ENCODE measurements at regions not wholly inside any gene's neighbourhood (a gene's known extent, or its start where the extent isn't known, plus 50 kb on each side); places are given as distances from the start of the nearest gene placed in this dataset.

DNA sequence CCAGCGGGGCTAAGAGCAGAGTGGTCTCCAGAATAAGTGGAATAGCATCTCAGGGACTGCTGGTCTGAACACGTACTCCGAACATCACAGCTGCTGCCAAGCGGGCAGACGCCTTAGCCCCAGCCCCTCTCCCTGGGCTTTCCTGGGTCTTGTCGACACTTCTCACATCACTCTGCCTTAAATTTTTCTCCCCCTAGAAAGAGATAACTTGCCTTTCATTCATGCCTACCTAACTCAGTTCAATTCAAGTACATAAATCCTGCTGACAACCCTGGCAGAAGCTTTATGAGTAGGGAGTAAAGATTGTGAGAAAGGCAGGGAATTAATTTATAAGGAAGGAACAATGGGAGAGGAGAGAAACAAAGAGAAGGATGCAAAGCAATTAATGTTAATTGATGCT, 202.9 kb upstream of the TNP1 start:
- peaks cover 1 to 8% (median 2%) of the 10 kb centered on the region in 3 donors for H3K27me3 Mint-ChIP-seq (ENCODE audit: low read depth in 3 of 3)

GRCh38 chr2:217061916-217062505, 202.1 kb upstream of the TNP1 start:
- H3K27ac Mint-ChIP-seq, result no peak overlapping the region
- H3K27me3 Mint-ChIP-seq (ENCODE audit: low read depth in 3 of 3), result peaks cover 1 to 8% (median 4%) of the 10 kb centered on the region in 3 donors
- peaks cover 0 to 4% (median 0%) of the 10 kb centered on the region in 6 donors for H3K9me3 Mint-ChIP-seq
- no peaks in the 10 kb centered on the region for H3K4me1 Mint-ChIP-seq
- no peak overlapping the region for H3K4me3 Mint-ChIP-seq
- H3K36me3 Mint-ChIP-seq, result no peaks in the 10 kb centered on the region
- DNase-seq, result no peak

More for the DNA sequence above, 202.9 kb upstream of the TNP1 start:
- Mint-ChIP-seq H3K9me3 (peaks cover 0 to 2% (median 0%) of the 10 kb centered on the region in 6 donors), H3K4me1 (no peaks in the 10 kb centered on the region), H3K36me3 (no peaks in the 10 kb centered on the region), H3K27ac (no peak overlapping the region), H3K4me3 (no peak overlapping the region)
- DNase-seq, result no peak

GRCh38 chr2:217060951-217061547, 201.2 kb upstream of the TNP1 start:
- Mint-ChIP-seq H3K36me3 (no peaks in the 10 kb centered on the region), H3K4me1 (no peaks in the 10 kb centered on the region), H3K27me3 (ENCODE audit: low read depth in 3 of 3) (peaks cover 1 to 6% (median 4%) of the 10 kb centered on the region in 3 donors), H3K9me3 (peaks cover 0 to 4% (median 0%) of the 10 kb centered on the region in 6 donors), H3K27ac (no peak overlapping the region), H3K4me3 (no peak overlapping the region)
- no peak for DNase-seq

DNA sequence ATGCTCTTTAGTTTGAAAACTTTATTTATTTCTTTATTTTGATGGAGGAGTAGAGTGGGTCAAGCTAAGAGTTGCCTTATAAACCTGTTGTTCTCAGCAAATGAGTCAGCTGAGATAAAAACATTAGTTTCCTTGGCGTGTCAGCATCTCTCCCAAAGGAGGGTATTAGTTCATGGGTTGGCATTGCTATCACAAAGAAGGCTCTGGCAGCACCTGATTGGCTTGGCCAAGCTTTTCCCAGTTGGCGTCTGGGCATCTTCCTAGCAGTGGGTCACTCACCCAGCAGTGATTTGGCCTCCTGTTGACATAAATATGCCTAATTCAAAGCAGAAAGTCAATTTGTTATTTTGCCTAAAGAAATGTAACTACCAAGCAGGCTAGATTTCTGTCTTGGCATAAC, 200.7 kb upstream of the TNP1 start:
- peaks cover 3 to 7% (median 3%) of the 10 kb centered on the region in 3 donors for H3K27me3 Mint-ChIP-seq (ENCODE audit: low read depth in 3 of 3)
- H3K36me3 Mint-ChIP-seq, result no peaks in the 10 kb centered on the region
- H3K9me3 Mint-ChIP-seq, result peaks cover 0 to 4% (median 0%) of the 10 kb centered on the region in 6 donors
- H3K4me3 Mint-ChIP-seq, result no peak overlapping the region
- H3K4me1 Mint-ChIP-seq, result no peaks in the 10 kb centered on the region
- DNase-seq, result no peak
- no peak overlapping the region for H3K27ac Mint-ChIP-seq

DNA sequence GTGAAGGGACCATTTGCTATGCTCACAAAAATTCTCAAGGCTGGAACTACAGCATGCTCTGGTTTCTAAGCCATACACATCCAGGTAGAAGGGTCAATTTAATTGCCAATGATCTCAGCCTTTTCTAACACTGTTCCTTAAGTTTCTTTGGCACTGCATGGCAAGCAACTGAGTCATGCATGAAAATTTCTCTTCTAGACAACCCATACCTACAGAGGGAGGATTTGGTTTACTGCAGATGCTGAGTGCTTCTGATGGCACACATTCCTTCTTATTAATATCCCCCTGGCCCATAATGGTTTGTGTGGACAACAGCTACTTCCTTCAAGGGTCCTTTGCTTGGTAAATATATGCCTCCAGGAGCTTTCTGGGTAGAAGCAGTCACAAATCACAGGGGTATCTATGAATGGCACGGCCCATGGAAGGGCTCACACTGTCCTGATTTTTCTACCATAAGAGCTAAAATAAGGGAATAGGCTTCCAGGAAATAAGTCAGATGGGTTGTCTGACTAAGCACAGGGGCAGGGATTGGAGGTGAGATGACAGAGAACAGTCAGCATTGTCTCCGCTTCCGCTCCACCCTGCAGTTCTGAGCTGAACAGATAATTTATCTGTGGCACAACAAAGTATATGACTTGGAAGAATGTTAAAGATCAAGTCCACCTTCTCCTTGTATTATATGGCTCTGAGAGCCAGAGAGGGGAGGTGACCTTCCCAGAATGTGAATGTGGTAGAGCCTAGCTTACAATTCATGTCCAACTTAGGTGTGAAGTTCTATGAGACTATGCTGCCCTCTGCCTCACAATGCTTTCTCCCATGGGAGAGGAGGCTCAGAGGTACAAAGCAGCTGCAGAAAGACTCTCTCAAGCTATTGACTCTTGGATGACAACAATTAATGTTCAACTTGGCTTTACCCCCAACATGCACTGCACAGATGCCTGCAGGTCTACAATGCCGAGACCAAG, 199.2 kb upstream of the TNP1 start:
- no peak for DNase-seq
- Mint-ChIP-seq H3K27me3 (ENCODE audit: low read depth in 3 of 3) (peaks cover 0 to 7% (median 3%) of the 10 kb centered on the region in 3 donors), H3K36me3 (no peaks in the 10 kb centered on the region), H3K4me3 (no peak overlapping the region), H3K9me3 (peaks cover 0 to 4% (median 0%) of the 10 kb centered on the region in 6 donors), H3K4me1 (no peaks in the 10 kb centered on the region), H3K27ac (no peak overlapping the region)

- Mint-ChIP-seq H3K4me1 (no peaks in the 10 kb centered on the region), H3K36me3 (no peaks in the 10 kb centered on the region), H3K27ac (no peak overlapping the region), H3K9me3 (peaks cover 0 to 4% (median 0%) of the 10 kb centered on the region in 6 donors), H3K27me3 (ENCODE audit: low read depth in 3 of 3) (peaks cover 2 to 7% (median 3%) of the 10 kb centered on the region in 3 donors), H3K4me3 (no peak overlapping the region)
- DNase-seq, result no peak
Measured at GRCh38 chr2:217057773-217058172, 197.9 kb upstream of the TNP1 start.

GRCh38 chr2:217055624-217056023, 195.8 kb upstream of the TNP1 start:
- no peaks in the 10 kb centered on the region for H3K4me1 Mint-ChIP-seq
- peaks cover 2 to 9% (median 5%) of the 10 kb centered on the region in 3 donors for H3K27me3 Mint-ChIP-seq (ENCODE audit: low read depth in 3 of 3)
- DNase-seq, result no peak
- H3K27ac Mint-ChIP-seq, result no peak overlapping the region
- no peak overlapping the region for H3K4me3 Mint-ChIP-seq
- H3K9me3 Mint-ChIP-seq, result peaks cover 0 to 4% (median 0%) of the 10 kb centered on the region in 6 donors
- H3K36me3 Mint-ChIP-seq, result no peaks in the 10 kb centered on the region

DNA sequence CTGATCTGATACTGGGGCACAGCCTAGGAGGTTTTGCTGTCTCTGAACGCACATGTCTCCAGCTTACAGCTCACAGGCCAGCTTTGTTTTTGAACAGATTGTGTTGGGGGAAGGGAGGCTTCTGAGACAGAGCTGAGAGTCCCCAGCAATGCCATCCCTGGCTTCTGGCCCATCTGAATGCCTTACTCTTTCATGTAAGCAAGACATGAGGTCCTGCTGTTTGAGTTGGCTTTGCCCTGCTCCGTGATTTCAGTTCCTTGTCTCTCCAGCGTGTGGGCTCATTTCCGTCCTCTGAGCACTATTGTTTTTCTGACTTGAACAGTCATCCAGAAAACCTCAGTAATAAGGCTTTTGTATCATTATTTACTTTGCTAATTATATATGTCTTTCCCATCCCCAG, 194.9 kb upstream of the TNP1 start:
- Mint-ChIP-seq H3K4me1 (no peaks in the 10 kb centered on the region), H3K36me3 (no peaks in the 10 kb centered on the region), H3K9me3 (peaks cover 0 to 3% (median 0%) of the 10 kb centered on the region in 6 donors), H3K27me3 (ENCODE audit: low read depth in 3 of 3) (peaks cover 2 to 10% (median 5%) of the 10 kb centered on the region in 3 donors), H3K27ac (no peak overlapping the region), H3K4me3 (no peak overlapping the region)
- no peak for DNase-seq

GRCh38 chr2:217052856-217053577, 193.2 kb upstream of the TNP1 start:
- Mint-ChIP-seq H3K4me3 (no peak overlapping the region), H3K4me1 (no peaks in the 10 kb centered on the region), H3K36me3 (no peaks in the 10 kb centered on the region), H3K27ac (no peak overlapping the region), H3K27me3 (ENCODE audit: low read depth in 3 of 3) (peaks cover 2 to 10% (median 5%) of the 10 kb centered on the region in 3 donors), H3K9me3 (peaks cover 0 to 3% (median 0%) of the 10 kb centered on the region in 6 donors)
- no peak for DNase-seq

- H3K27me3 Mint-ChIP-seq (ENCODE audit: low read depth in 3 of 3), result peaks cover 2 to 10% (median 2%) of the 10 kb centered on the region in 3 donors
- H3K36me3 Mint-ChIP-seq, result no peaks in the 10 kb centered on the region
- H3K9me3 Mint-ChIP-seq, result no peaks in the 10 kb centered on the region
- DNase-seq, result no peak
- H3K27ac Mint-ChIP-seq, result no peak overlapping the region
- H3K4me1 Mint-ChIP-seq, result no peaks in the 10 kb centered on the region
- no peak overlapping the region for H3K4me3 Mint-ChIP-seq
Measured at GRCh38 chr2:217051416-217051815, 191.6 kb upstream of the TNP1 start.

GRCh38 chr2:217049956-217050355, 190.1 kb upstream of the TNP1 start:
- Mint-ChIP-seq H3K9me3 (no peaks in the 10 kb centered on the region), H3K36me3 (no peaks in the 10 kb centered on the region), H3K4me1 (no peaks in the 10 kb centered on the region), H3K27me3 (ENCODE audit: low read depth in 3 of 3) (peaks cover 0 to 17% (median 4%) of the 10 kb centered on the region in 3 donors), H3K27ac (no peak overlapping the region), H3K4me3 (no peak overlapping the region)
- no peak for DNase-seq

GRCh38 chr2:217049422-217049821, 189.6 kb upstream of the TNP1 start:
- Mint-ChIP-seq H3K4me3 (no peak overlapping the region), H3K4me1 (no peaks in the 10 kb centered on the region), H3K36me3 (no peaks in the 10 kb centered on the region), H3K27ac (no peak overlapping the region), H3K9me3 (no peaks in the 10 kb centered on the region), H3K27me3 (ENCODE audit: low read depth in 3 of 3) (peaks cover 0 to 17% (median 5%) of the 10 kb centered on the region in 3 donors)
- no peak for DNase-seq

DNA sequence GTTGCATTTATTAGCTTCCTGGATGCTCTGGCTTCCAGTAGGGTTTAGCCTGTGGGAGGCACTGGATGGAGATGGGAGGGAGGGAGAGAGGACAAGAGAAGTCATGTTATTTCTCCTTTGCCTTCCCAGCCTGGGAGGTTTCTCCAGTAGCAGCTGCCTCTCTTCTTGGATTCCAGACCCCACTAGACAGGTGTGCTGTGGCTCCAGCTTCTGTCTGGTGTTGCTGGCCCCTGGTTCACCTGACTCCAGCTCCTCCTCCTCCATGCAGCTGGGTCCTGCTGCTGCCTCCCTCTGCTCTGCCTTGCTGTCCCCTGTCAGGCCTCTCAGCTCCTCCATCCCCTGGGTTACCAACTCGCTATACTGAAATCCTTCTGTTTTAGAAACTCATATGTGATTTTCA, 188.9 kb upstream of the TNP1 start:
- Mint-ChIP-seq H3K4me3 (no peak overlapping the region), H3K27ac (no peak overlapping the region), H3K4me1 (no peaks in the 10 kb centered on the region), H3K9me3 (no peaks in the 10 kb centered on the region), H3K36me3 (no peaks in the 10 kb centered on the region), H3K27me3 (ENCODE audit: low read depth in 3 of 3) (peaks cover 0 to 17% (median 5%) of the 10 kb centered on the region in 3 donors)
- no peak for DNase-seq
